Type B pancreatic cell (in vitro differentiated cells): ENCODE measurements at regions not wholly inside any gene's neighbourhood (a gene's known extent, or its start where the extent isn't known, plus 50 kb on each side); places are given as distances from the start of the nearest gene placed in this dataset.

Source experiments
- DNase-seq: peaks from one replicate; pipeline ENCODE4 v3.0.0; 2021; ENCODE audit warnings: mixed read lengths; ENCODE audit not compliant: unreplicated experiment; ENCODE audit errors: extremely low spot score
- H3K27ac Mint-ChIP-seq: 2 replicates; pipeline ENCODE4 v1.8.0; 2021; ENCODE audit warnings: mild to moderate bottlenecking, mixed read lengths
- H3K27me3 Mint-ChIP-seq: 2 replicates; pipeline ENCODE4 v1.8.0; 2021; ENCODE audit warnings: mixed read lengths
- H3K36me3 Mint-ChIP-seq: 2 replicates; pipeline ENCODE4 v1.8.0; 2021; ENCODE audit warnings: mixed read lengths
- H3K4me1 Mint-ChIP-seq: one replicate; pipeline ENCODE4 v1.8.0; 2021; ENCODE audit warnings: mixed read lengths; ENCODE audit not compliant: unreplicated experiment
- H3K4me3 Mint-ChIP-seq: 2 replicates; pipeline ENCODE4 v1.8.0; 2021; ENCODE audit warnings: mild to moderate bottlenecking, mixed read lengths
- H3K9me3 Mint-ChIP-seq: 2 replicates; pipeline ENCODE4 v1.8.0; 2021; ENCODE audit warnings: mixed read lengths
- TF ChIP-seq, protein P1 (sequence below): fragments of 200-600 bp; sonication (generic); conservative IDR thresholded peaks from 2 replicates; pipeline ENCODE4 v1.5.0; 2021; ENCODE audit warnings: antibody characterized with exemption, mild to moderate bottlenecking

DNA sequence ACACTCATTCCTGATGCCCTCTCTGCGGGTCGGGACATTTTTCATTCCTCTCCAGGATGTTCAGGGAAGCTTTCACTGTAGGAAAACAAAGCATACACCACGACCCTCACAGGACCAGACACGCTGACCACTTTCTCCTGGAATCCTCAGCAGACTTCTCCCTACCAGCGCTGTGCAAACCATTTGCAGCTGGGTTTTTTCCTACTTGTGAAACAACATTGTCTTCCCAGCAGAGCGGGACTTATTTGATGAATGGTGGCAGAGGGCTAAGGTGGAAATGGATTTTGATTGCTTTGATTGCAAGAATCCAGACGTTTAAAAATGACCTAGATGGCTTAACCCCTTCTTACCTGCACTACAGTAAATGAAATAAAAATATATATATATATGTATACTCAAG is 265.9 kb downstream of the TBC1D4 start:
- peak overlapping the region; percentile 59 for H3K4me3 Mint-ChIP-seq
- DNase-seq: no peak
- H3K36me3 Mint-ChIP-seq: peaks cover 3% of the 10 kb centered on the region
- H3K9me3 Mint-ChIP-seq: no peaks in the 10 kb centered on the region
- peaks cover 32% of the 10 kb centered on the region for H3K4me1 Mint-ChIP-seq
- H3K27me3 Mint-ChIP-seq: peaks cover 27% of the 10 kb centered on the region
- TF ChIP-seq, protein P1, sequence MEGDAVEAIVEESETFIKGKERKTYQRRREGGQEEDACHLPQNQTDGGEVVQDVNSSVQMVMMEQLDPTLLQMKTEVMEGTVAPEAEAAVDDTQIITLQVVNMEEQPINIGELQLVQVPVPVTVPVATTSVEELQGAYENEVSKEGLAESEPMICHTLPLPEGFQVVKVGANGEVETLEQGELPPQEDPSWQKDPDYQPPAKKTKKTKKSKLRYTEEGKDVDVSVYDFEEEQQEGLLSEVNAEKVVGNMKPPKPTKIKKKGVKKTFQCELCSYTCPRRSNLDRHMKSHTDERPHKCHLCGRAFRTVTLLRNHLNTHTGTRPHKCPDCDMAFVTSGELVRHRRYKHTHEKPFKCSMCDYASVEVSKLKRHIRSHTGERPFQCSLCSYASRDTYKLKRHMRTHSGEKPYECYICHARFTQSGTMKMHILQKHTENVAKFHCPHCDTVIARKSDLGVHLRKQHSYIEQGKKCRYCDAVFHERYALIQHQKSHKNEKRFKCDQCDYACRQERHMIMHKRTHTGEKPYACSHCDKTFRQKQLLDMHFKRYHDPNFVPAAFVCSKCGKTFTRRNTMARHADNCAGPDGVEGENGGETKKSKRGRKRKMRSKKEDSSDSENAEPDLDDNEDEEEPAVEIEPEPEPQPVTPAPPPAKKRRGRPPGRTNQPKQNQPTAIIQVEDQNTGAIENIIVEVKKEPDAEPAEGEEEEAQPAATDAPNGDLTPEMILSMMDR: no peak
- H3K27ac Mint-ChIP-seq: peak overlapping the region; percentile 56

DNA sequence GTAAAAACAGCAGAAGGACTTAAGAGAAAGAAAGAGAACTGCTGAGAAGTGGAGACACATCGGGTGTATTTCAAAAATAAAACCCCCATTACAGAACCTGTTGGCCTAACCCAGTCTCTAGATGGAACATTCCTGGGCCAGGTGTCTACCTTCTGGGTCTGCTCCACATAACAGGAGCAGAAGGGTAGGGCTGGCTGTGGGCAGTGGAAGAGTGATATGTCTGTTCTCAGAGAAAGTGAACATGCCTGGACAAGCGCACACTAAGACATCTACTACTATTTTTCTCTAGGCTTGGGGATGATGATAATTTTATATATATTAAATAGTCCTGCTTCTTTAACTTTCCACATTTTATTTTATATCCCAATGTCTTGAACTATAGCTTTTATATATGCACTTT is 267.1 kb downstream of the TBC1D4 start:
- H3K4me3 Mint-ChIP-seq: no peak overlapping the region
- H3K36me3 Mint-ChIP-seq: peaks cover 2% of the 10 kb centered on the region
- H3K9me3 Mint-ChIP-seq: peaks cover 5% of the 10 kb centered on the region
- peaks cover 19% of the 10 kb centered on the region for H3K27me3 Mint-ChIP-seq
- TF ChIP-seq, protein P1: no peak
- H3K4me1 Mint-ChIP-seq: peaks cover 30% of the 10 kb centered on the region
- H3K27ac Mint-ChIP-seq: no peak overlapping the region
- DNase-seq: no peak

DNA sequence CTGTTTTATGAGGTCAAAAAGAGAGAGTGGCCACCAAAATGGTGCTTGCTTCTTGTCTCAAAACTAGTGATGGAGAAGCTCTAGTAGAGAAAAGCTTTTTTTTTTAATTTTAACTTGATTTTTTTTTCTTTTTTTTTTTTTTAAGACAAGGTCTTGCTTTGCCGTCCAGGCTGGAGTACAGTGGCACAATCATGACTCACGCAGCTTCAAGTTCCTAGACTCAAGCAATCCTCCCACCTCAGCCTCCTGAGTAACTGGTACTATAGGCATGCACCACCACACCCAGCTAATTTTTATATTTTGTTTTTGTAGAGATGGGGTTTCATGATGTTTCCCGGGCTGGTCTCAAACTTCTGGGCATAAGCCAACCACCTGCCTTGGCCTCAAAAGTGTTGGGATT is 279.0 kb downstream of the TBC1D4 start:
- Mint-ChIP-seq H3K4me3 (no peak overlapping the region), H3K36me3 (peaks cover 6% of the 10 kb centered on the region), H3K9me3 (peaks cover 14% of the 10 kb centered on the region), H3K4me1 (peaks cover 19% of the 10 kb centered on the region), H3K27ac (no peak overlapping the region), H3K27me3 (peaks cover 3% of the 10 kb centered on the region)
- no peak for DNase-seq
- TF ChIP-seq, protein P1: no peak

DNA sequence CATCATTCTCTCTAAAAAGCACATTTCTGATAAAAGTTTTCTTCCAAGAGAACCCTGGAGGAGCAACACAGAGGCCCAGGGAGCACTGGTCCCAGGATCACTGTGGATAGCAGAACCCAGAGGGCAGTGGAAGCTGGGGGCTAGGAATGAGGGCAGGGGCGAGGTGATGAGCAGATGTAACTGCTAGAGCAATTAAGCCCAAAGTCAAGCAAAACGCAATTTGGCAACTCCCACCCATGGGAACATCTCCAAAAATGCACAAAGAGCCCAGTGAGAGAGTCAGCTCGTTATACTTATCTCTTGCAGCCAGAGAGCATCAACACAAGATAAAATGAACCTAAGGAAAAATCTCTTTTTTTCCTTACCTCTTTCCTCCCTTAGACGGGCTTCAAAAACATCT is 284.2 kb downstream of the TBC1D4 start:
- Mint-ChIP-seq H3K9me3 (peaks cover 3% of the 10 kb centered on the region), H3K36me3 (no peaks in the 10 kb centered on the region), H3K4me1 (peaks cover 45% of the 10 kb centered on the region), H3K27me3 (peaks cover 3% of the 10 kb centered on the region), H3K4me3 (no peak overlapping the region), H3K27ac (no peak overlapping the region)
- TF ChIP-seq, protein P1: no peak
- DNase-seq: no peak

DNA sequence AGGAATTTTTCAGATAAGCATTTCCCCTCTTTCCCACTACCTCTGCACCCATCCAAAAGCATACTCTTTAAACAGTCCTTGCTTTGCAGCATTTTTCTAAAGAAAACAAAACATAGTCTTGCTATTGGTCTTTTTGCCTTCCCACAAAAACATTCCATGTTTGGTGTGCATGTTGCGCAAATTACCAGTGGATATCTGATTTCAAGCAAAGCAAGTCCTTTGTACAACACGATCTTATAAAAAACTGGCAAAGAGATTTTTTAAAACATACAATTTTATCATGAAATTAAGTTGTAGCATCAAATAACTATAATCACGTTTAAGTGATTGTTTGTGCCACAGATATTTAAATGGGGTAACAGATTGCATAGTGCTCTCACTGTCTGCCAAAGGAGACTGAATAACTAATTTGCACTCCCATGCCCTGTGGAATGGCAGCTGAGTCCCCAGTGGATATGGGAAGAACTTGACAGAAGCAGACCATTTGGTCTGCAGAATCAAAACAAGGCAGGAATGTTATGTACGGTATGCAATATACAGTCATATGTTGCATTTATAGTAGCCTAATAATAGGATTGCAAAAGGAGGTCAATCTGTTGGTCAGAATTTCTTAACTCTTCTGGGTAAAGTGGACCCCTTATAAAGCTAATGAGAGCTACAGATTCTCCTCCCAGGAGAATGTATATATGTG is 285.7 kb downstream of the TBC1D4 start:
- H3K27me3 Mint-ChIP-seq: peaks cover 3% of the 10 kb centered on the region
- H3K4me3 Mint-ChIP-seq: peak overlapping the region; percentile 63
- no peak for DNase-seq
- peaks cover 45% of the 10 kb centered on the region for H3K4me1 Mint-ChIP-seq
- peak overlapping the region; percentile 57 for H3K27ac Mint-ChIP-seq
- TF ChIP-seq, protein P1: peak; percentile 41
- H3K36me3 Mint-ChIP-seq: no peaks in the 10 kb centered on the region
- peaks cover 3% of the 10 kb centered on the region for H3K9me3 Mint-ChIP-seq
